Activated CD8-positive, alpha-beta memory T cell treated with anti-CD3 and anti-CD28 coated beads, Interleukin-2, amount 10 ng/mL, durations not matched to agents 7 days and 5 days (primary cell): ENCODE measurements at regions not wholly inside any gene's neighbourhood (a gene's known extent, or its start where the extent isn't known, plus 50 kb on each side); places are given as distances from the start of the nearest gene placed in this dataset.
A peak's percentile ranks its signal among the peaks of the same experiment; 100 is the strongest.

Source experiments
- ATAC-seq: fragments of 150-1000 bp; cut with Tn5 transposase; one replicate; pipeline ENCODE4 v1.10.0; 2021; ENCODE audit warnings: moderate library complexity
- CTCF ChIA-PET: fragments of 350-600 bp; sonication (Branson Sonifier 250); formaldehyde crosslinking; loops from one replicate; lab custom pipeline; 2021; ENCODE audit warnings: antibody characterized with exemption; lab: Charles Lee
- DNase-seq: peaks from one replicate; pipeline ENCODE4 v3.0.0-alpha.2; 2020
- H3K27ac Mint-ChIP-seq: one replicate; pipeline ENCODE4 v1.8.0; 2021; ENCODE audit warnings: mild to moderate bottlenecking, mixed read lengths
- H3K27me3 Mint-ChIP-seq: one replicate; pipeline ENCODE4 v1.8.0; 2021; ENCODE audit warnings: mixed read lengths
- H3K36me3 Mint-ChIP-seq: one replicate; pipeline ENCODE4 v1.8.0; 2021; ENCODE audit warnings: mild to moderate bottlenecking, mixed read lengths
- H3K4me1 Mint-ChIP-seq: one replicate; pipeline ENCODE4 v1.8.0; 2021; ENCODE audit warnings: mixed read lengths
- H3K4me3 Mint-ChIP-seq: one replicate; pipeline ENCODE4 v1.8.0; 2021; ENCODE audit warnings: mild to moderate bottlenecking, moderate library complexity, mixed read lengths
- H3K9me3 Mint-ChIP-seq: one replicate; pipeline ENCODE4 v1.8.0; 2022; ENCODE audit warnings: low read depth, mixed read lengths

- no peak overlapping the region for H3K27ac Mint-ChIP-seq
- CTCF ChIA-PET, result interaction anchor here (1.2 kb wide), 1 partner anchor 9 kb away, joined by 3 read pairs; no protein-coding TSS in a partner anchor
- peaks cover 11% of the 10 kb centered on the region for H3K9me3 Mint-ChIP-seq
- no peaks in the 10 kb centered on the region for H3K27me3 Mint-ChIP-seq
- H3K4me1 Mint-ChIP-seq, result peaks cover 5% of the 10 kb centered on the region
- no peak overlapping the region for H3K4me3 Mint-ChIP-seq
- peaks cover 8% of the 10 kb centered on the region for H3K36me3 Mint-ChIP-seq
- ATAC-seq (no peak), DNase-seq (no peak)
Observed at GRCh38 chr1:193335806-193336428, 149.5 kb upstream of the B3GALT2 start.

- Mint-ChIP-seq H3K27ac (no peak overlapping the region), H3K4me3 (no peak overlapping the region), H3K4me1 (peaks cover 4% of the 10 kb centered on the region), H3K9me3 (peaks cover 18% of the 10 kb centered on the region), H3K36me3 (peaks cover 10% of the 10 kb centered on the region), H3K27me3 (no peaks in the 10 kb centered on the region)
- no peak for DNase-seq
- CTCF ChIA-PET, result no interaction called here
- no peak for ATAC-seq
Observed at GRCh38 chr1:193333166-193333565, 146.8 kb upstream of the B3GALT2 start.

GRCh38 chr1:193326296-193326695 lies 139.9 kb upstream of the B3GALT2 start:
- CTCF ChIA-PET, result interaction anchor here (0.9 to 1.0 kb wide), 2 partner anchors 10 to 12 kb away, joined by 3 read pairs; no protein-coding TSS in a partner anchor
- peaks cover 5% of the 10 kb centered on the region for H3K36me3 Mint-ChIP-seq
- no peak overlapping the region for H3K27ac Mint-ChIP-seq
- no peak for ATAC-seq
- H3K4me1 Mint-ChIP-seq, result no peaks in the 10 kb centered on the region
- peaks cover 7% of the 10 kb centered on the region for H3K9me3 Mint-ChIP-seq
- DNase-seq, result no peak
- no peaks in the 10 kb centered on the region for H3K27me3 Mint-ChIP-seq
- no peak overlapping the region for H3K4me3 Mint-ChIP-seq

GRCh38 chr1:193325771-193326170 lies 139.4 kb upstream of the B3GALT2 start:
- Mint-ChIP-seq H3K9me3 (peaks cover 8% of the 10 kb centered on the region), H3K36me3 (peaks cover 5% of the 10 kb centered on the region), H3K27ac (no peak overlapping the region), H3K27me3 (no peaks in the 10 kb centered on the region), H3K4me3 (no peak overlapping the region), H3K4me1 (no peaks in the 10 kb centered on the region)
- ATAC-seq (no peak), DNase-seq (no peak)
- CTCF ChIA-PET, result no interaction called here

GRCh38 chr1:193325042-193325441 lies 138.6 kb upstream of the B3GALT2 start:
- DNase-seq (no peak), ATAC-seq (no peak)
- H3K27me3 Mint-ChIP-seq, result no peaks in the 10 kb centered on the region
- no peak overlapping the region for H3K27ac Mint-ChIP-seq
- H3K9me3 Mint-ChIP-seq, result peaks cover 7% of the 10 kb centered on the region
- H3K4me1 Mint-ChIP-seq, result no peaks in the 10 kb centered on the region
- CTCF ChIA-PET, result no interaction called here
- H3K4me3 Mint-ChIP-seq, result no peak overlapping the region
- H3K36me3 Mint-ChIP-seq, result peaks cover 5% of the 10 kb centered on the region

GRCh38 chr1:193322211-193322610 lies 135.8 kb upstream of the B3GALT2 start:
- H3K4me1 Mint-ChIP-seq, result no peaks in the 10 kb centered on the region
- H3K4me3 Mint-ChIP-seq, result no peak overlapping the region
- peaks cover 5% of the 10 kb centered on the region for H3K36me3 Mint-ChIP-seq
- CTCF ChIA-PET, result no interaction called here
- DNase-seq (no peak), ATAC-seq (no peak)
- peaks cover 5% of the 10 kb centered on the region for H3K9me3 Mint-ChIP-seq
- no peaks in the 10 kb centered on the region for H3K27me3 Mint-ChIP-seq
- no peak overlapping the region for H3K27ac Mint-ChIP-seq

GRCh38 chr1:193321242-193321840 lies 134.9 kb upstream of the B3GALT2 start:
- no peak overlapping the region for H3K27ac Mint-ChIP-seq
- peaks cover 5% of the 10 kb centered on the region for H3K36me3 Mint-ChIP-seq
- DNase-seq (no peak), ATAC-seq (no peak)
- peaks cover 5% of the 10 kb centered on the region for H3K9me3 Mint-ChIP-seq
- H3K27me3 Mint-ChIP-seq, result no peaks in the 10 kb centered on the region
- H3K4me1 Mint-ChIP-seq, result no peaks in the 10 kb centered on the region
- H3K4me3 Mint-ChIP-seq, result no peak overlapping the region
- CTCF ChIA-PET, result no interaction called here

- H3K27me3 Mint-ChIP-seq, result no peaks in the 10 kb centered on the region
- no peaks in the 10 kb centered on the region for H3K4me1 Mint-ChIP-seq
- CTCF ChIA-PET, result no interaction called here
- DNase-seq (no peak), ATAC-seq (no peak)
- H3K9me3 Mint-ChIP-seq, result peaks cover 5% of the 10 kb centered on the region
- H3K4me3 Mint-ChIP-seq, result no peak overlapping the region
- H3K36me3 Mint-ChIP-seq, result peaks cover 5% of the 10 kb centered on the region
- H3K27ac Mint-ChIP-seq, result no peak overlapping the region
Observed at GRCh38 chr1:193320270-193320669, 133.9 kb upstream of the B3GALT2 start.

GRCh38 chr1:193318347-193318746 lies 131.9 kb upstream of the B3GALT2 start:
- Mint-ChIP-seq H3K36me3 (peaks cover 2% of the 10 kb centered on the region), H3K4me1 (no peaks in the 10 kb centered on the region), H3K4me3 (no peak overlapping the region), H3K9me3 (peaks cover 5% of the 10 kb centered on the region), H3K27ac (no peak overlapping the region), H3K27me3 (no peaks in the 10 kb centered on the region)
- ATAC-seq, result no peak
- no peak for DNase-seq
- CTCF ChIA-PET, result no interaction called here

- no peaks in the 10 kb centered on the region for H3K9me3 Mint-ChIP-seq
- no peaks in the 10 kb centered on the region for H3K27me3 Mint-ChIP-seq
- peaks cover 15% of the 10 kb centered on the region for H3K4me1 Mint-ChIP-seq
- CTCF ChIA-PET, result no interaction called here
- H3K27ac Mint-ChIP-seq, result no peak overlapping the region
- DNase-seq (no peak), ATAC-seq (no peak)
- no peak overlapping the region for H3K4me3 Mint-ChIP-seq
- H3K36me3 Mint-ChIP-seq, result no peaks in the 10 kb centered on the region
Observed at GRCh38 chr1:193313354-193314140, 127.1 kb upstream of the B3GALT2 start.

GRCh38 chr1:193312432-193312831 lies 126.0 kb upstream of the B3GALT2 start:
- Mint-ChIP-seq H3K27me3 (no peaks in the 10 kb centered on the region), H3K27ac (no peak overlapping the region), H3K4me1 (peaks cover 15% of the 10 kb centered on the region), H3K36me3 (no peaks in the 10 kb centered on the region), H3K9me3 (peaks cover 2% of the 10 kb centered on the region), H3K4me3 (no peak overlapping the region)
- DNase-seq, result no peak
- ATAC-seq, result no peak
- CTCF ChIA-PET, result interaction anchor here (1.4 kb wide), 1 partner anchor 11 kb away, joined by 3 read pairs; no protein-coding TSS in a partner anchor

GRCh38 chr1:193311226-193311948 lies 125.0 kb upstream of the B3GALT2 start:
- H3K27me3 Mint-ChIP-seq, result no peaks in the 10 kb centered on the region
- H3K4me3 Mint-ChIP-seq, result no peak overlapping the region
- H3K4me1 Mint-ChIP-seq, result peaks cover 15% of the 10 kb centered on the region
- peak overlapping the region; percentile 58 for H3K27ac Mint-ChIP-seq
- H3K36me3 Mint-ChIP-seq, result no peaks in the 10 kb centered on the region
- ATAC-seq (no peak), DNase-seq (no peak)
- H3K9me3 Mint-ChIP-seq, result peaks cover 2% of the 10 kb centered on the region
- CTCF ChIA-PET, result interaction anchor here (1.4 kb wide), 1 partner anchor 10 kb away, joined by 3 read pairs; no protein-coding TSS in a partner anchor

- Mint-ChIP-seq H3K4me3 (no peak overlapping the region), H3K27me3 (no peaks in the 10 kb centered on the region), H3K4me1 (peaks cover 15% of the 10 kb centered on the region), H3K36me3 (no peaks in the 10 kb centered on the region), H3K27ac (peak overlapping the region; percentile 30), H3K9me3 (peaks cover 2% of the 10 kb centered on the region)
- ATAC-seq (no peak), DNase-seq (no peak)
- CTCF ChIA-PET, result no interaction called here
Observed at GRCh38 chr1:193310564-193310963, 124.2 kb upstream of the B3GALT2 start.
